Bronchial epithelial cell (primary cell): ENCODE measurements at regions not wholly inside any gene's neighbourhood (a gene's known extent, or its start where the extent isn't known, plus 50 kb on each side); places are given as distances from the start of the nearest gene placed in this dataset.

Experiments
- DNase-seq: peaks from one replicate; pipeline ENCODE4 v3.0.0-alpha.2; 2010; ENCODE audit warnings: low read depth
- FAIRE-seq: peaks from 2 replicates; lab custom pipeline; 2011; peaks lifted over from hg19 to GRCh38; lab: Jason Lieb, UNC
- H3K27me3 ChIP-seq: 2 replicates; pipeline ENCODE4 v1.5.1; 2011; ENCODE audit warnings: low read length; ENCODE audit not compliant: control insufficient read depth, insufficient read depth
- H3K36me3 ChIP-seq: 2 replicates; pipeline ENCODE4 v1.5.1; 2011; ENCODE audit warnings: low read length; ENCODE audit not compliant: control insufficient read depth, insufficient read depth
- H3K4me3 ChIP-seq: 2 replicates; pipeline ENCODE4 v1.5.1; 2011; ENCODE audit warnings: mild to moderate bottlenecking, low read depth, low read length, control low read depth
- CTCF ChIP-seq: IDR thresholded peaks from 2 replicates; pipeline ENCODE4 v1.5.1; 2011; ENCODE audit warnings: mild to moderate bottlenecking, moderate library complexity, low read length, control low read depth, inconsistent platforms; ENCODE audit not compliant: insufficient read depth, severe bottlenecking

- FAIRE-seq, result no peak
- no peaks in the 10 kb centered on the region for H3K36me3 ChIP-seq
- DNase-seq, result no peak
- TF ChIP-seq CTCF, result no peak
- no peaks in the 10 kb centered on the region for H3K27me3 ChIP-seq
- H3K4me3 ChIP-seq, result no peak overlapping the region
Observed at GRCh38 chr12:74293689-74294131, 243.9 kb upstream of the ATXN7L3B start.

GRCh38 chr12:74317078-74317601 is 220.5 kb upstream of the ATXN7L3B start:
- Histone ChIP-seq H3K4me3 (no peak overlapping the region), H3K27me3 (no peaks in the 10 kb centered on the region), H3K36me3 (no peaks in the 10 kb centered on the region)
- TF ChIP-seq CTCF, result peak; percentile 65
- DNase-seq, result peak; percentile 42
- FAIRE-seq, result peak; percentile 68

GRCh38 chr12:74317741-74318140 is 219.9 kb upstream of the ATXN7L3B start:
- no peak for TF ChIP-seq CTCF
- FAIRE-seq, result no peak
- no peak for DNase-seq
- no peaks in the 10 kb centered on the region for H3K36me3 ChIP-seq
- H3K27me3 ChIP-seq, result no peaks in the 10 kb centered on the region
- H3K4me3 ChIP-seq, result no peak overlapping the region

GRCh38 chr12:74319886-74320285 is 217.7 kb upstream of the ATXN7L3B start:
- FAIRE-seq (no peak), DNase-seq (no peak)
- H3K27me3 ChIP-seq, result no peaks in the 10 kb centered on the region
- no peaks in the 10 kb centered on the region for H3K36me3 ChIP-seq
- no peak for TF ChIP-seq CTCF
- H3K4me3 ChIP-seq, result no peak overlapping the region

GRCh38 chr12:74321381-74321780 is 216.3 kb upstream of the ATXN7L3B start:
- TF ChIP-seq CTCF, result no peak
- no peak for FAIRE-seq

GRCh38 chr12:74322792-74323191 is 214.8 kb upstream of the ATXN7L3B start:
- TF ChIP-seq CTCF, result no peak
- H3K27me3 ChIP-seq, result no peaks in the 10 kb centered on the region
- H3K4me3 ChIP-seq, result no peak overlapping the region
- H3K36me3 ChIP-seq, result no peaks in the 10 kb centered on the region
- FAIRE-seq (no peak), DNase-seq (no peak)

More at GRCh38 chr12:74321381-74321780, 216.3 kb upstream of the ATXN7L3B start:
- Histone ChIP-seq H3K27me3 (no peaks in the 10 kb centered on the region), H3K4me3 (no peak overlapping the region), H3K36me3 (no peaks in the 10 kb centered on the region)
- DNase-seq, result no peak
